ENCODE measurements at regions not wholly inside any gene's neighbourhood (a gene's known extent, or its start where the extent isn't known, plus 50 kb on each side); places are given as distances from the start of the nearest gene placed in this dataset.
"Not testable (repeated sequence)": the region's sequence is repeated elsewhere in the genome, so short reads cannot be mapped to it uniquely, and the experiment has no call there.

- not testable (repeated sequence) for DNase-seq (ENCODE audit: low spot score)
These were observed 78.7 kb upstream of the DRD5 start for GRCh38 chr4:9702696-9703095.

- DNase-seq (ENCODE audit: low spot score): peak; percentile 56
These were observed 78.0 kb upstream of the DRD5 start for GRCh38 chr4:9703391-9703790.

- not testable (repeated sequence) for DNase-seq (ENCODE audit: low spot score)
These were observed 77.3 kb upstream of the DRD5 start for GRCh38 chr4:9704126-9704525.

- DNase-seq (ENCODE audit: low spot score): no peak
These were observed 76.7 kb upstream of the DRD5 start for GRCh38 chr4:9704551-9705332.

- DNase-seq (ENCODE audit: low spot score): not testable (repeated sequence)
These were observed 74.2 kb upstream of the DRD5 start for GRCh38 chr4:9707281-9707680.

GRCh38 chr4:9707936-9708335, 73.5 kb upstream of the DRD5 start:
- not testable (repeated sequence) for DNase-seq (ENCODE audit: low spot score)

GRCh38 chr4:9709724-9710123, 71.7 kb upstream of the DRD5 start:
- DNase-seq (ENCODE audit: low spot score): no peak

- not testable (repeated sequence) for DNase-seq (ENCODE audit: low spot score)
These were observed 66.2 kb upstream of the DRD5 start for GRCh38 chr4:9715271-9715670.

GRCh38 chr4:9716093-9716492, 65.3 kb upstream of the DRD5 start:
- no peak for DNase-seq (ENCODE audit: low spot score)

GRCh38 chr4:9718246-9718939, 63.0 kb upstream of the DRD5 start:
- not testable (repeated sequence) for DNase-seq (ENCODE audit: low spot score)

- not testable (repeated sequence) for DNase-seq (ENCODE audit: low spot score)
These were observed 59.3 kb upstream of the DRD5 start for GRCh38 chr4:9722131-9722530.
